Panc1 (cell line): ENCODE measurements at regions not wholly inside any gene's neighbourhood (a gene's known extent, or its start where the extent isn't known, plus 50 kb on each side); places are given as distances from the start of the nearest gene placed in this dataset.

ENCODE experiments used
- ATAC-seq: fragments of 200-7000 bp; cut with Tn5 transposase; 2 replicates; pipeline ENCODE4 v1.9.1; 2020; ENCODE audit warnings: mild to moderate bottlenecking, moderate library complexity
- BruUV-seq: library from RNA; stranded (reverse); fragments of 400-500 nt; replicated peaks from 2 replicates; lab custom pipeline; 2021; lab: Mats Ljungman, UMichigan
- CTCF ChIA-PET: fragments of 300-600 bp; sonication (Branson Sonifier 250); formaldehyde crosslinking; loops from one replicate; lab custom pipeline; 2022; ENCODE audit warnings: antibody characterized with exemption; lab: Charles Lee
- POLR2A ChIA-PET: fragments of 300-600 bp; sonication (Branson Sonifier 250); formaldehyde crosslinking; loops from one replicate; lab custom pipeline; 2022; ENCODE audit warnings: antibody characterized with exemption; lab: Charles Lee
- DNase-seq: peaks from one replicate; pipeline ENCODE4 v3.0.0-alpha.2; 2010; ENCODE audit warnings: low read depth, low spot score
- H3K27ac ChIP-seq: 2 replicates; pipeline ENCODE4 v1.5.1; 2011; ENCODE audit warnings: mild to moderate bottlenecking, low read length, inconsistent platforms
- H3K27me3 ChIP-seq: fragments of 200-500 bp; sonication (Bioruptor generic); 2 replicates; pipeline ENCODE4 v1.6.0; 2014; ENCODE audit warnings: low read length, inconsistent platforms; ENCODE audit not compliant: control insufficient read depth, insufficient read depth
- H3K36me3 ChIP-seq: fragments of 200-500 bp; sonication (Bioruptor generic); 2 replicates; pipeline ENCODE4 v1.5.1; 2014; ENCODE audit warnings: inconsistent platforms, mild to moderate bottlenecking, low read length, moderate library complexity; ENCODE audit not compliant: control insufficient read depth, insufficient read depth
- H3K4me1 ChIP-seq: 2 replicates; pipeline ENCODE4 v1.5.1; 2011; ENCODE audit warnings: inconsistent platforms, mild to moderate bottlenecking, low read length, moderate library complexity; ENCODE audit not compliant: control insufficient read depth, insufficient read depth
- H3K4me3 ChIP-seq, 2 experiments: 2 replicates each; pipeline ENCODE4 v1.5.1; 2011 to 2012; ENCODE audit warnings: low read depth in 2 of 2, low read length in 2 of 2, mild to moderate bottlenecking in 2 of 2, inconsistent platforms in 1 of 2, moderate library complexity in 1 of 2
- H3K9me3 ChIP-seq: fragments of 200-500 bp; sonication (Bioruptor generic); 2 replicates; pipeline ENCODE4 v1.5.1; 2014; ENCODE audit warnings: low read depth, mild to moderate bottlenecking, inconsistent platforms, low read length, moderate library complexity; ENCODE audit not compliant: control insufficient read depth, insufficient read depth
- CTCF ChIP-seq: fragments of 450-650 bp; IDR thresholded peaks from 2 replicates; pipeline ENCODE4 v1.5.1; 2017; ENCODE audit warnings: mild to moderate bottlenecking
- POLR2AphosphoS5 ChIP-seq: IDR thresholded peaks from 2 replicates; pipeline ENCODE4 v1.6.1; 2012; ENCODE audit warnings: mild to moderate bottlenecking, low read depth, low read length, moderate library complexity
- REST ChIP-seq, 2 experiments: IDR thresholded peaks; 2 replicates each; pipeline ENCODE4 v1.6.1; 2011 to 2012; ENCODE audit warnings: low read depth in 2 of 2, control low read depth in 1 of 2, low read length in 1 of 2, mild to moderate bottlenecking in 1 of 2, moderate library complexity in 1 of 2; ENCODE audit not compliant: insufficient read depth in 1 of 2
- SIN3A ChIP-seq: IDR thresholded peaks from 2 replicates; pipeline ENCODE4 v1.6.1; 2012; ENCODE audit warnings: low read depth, mild to moderate bottlenecking, low read length, moderate library complexity, borderline replicate concordance; ENCODE audit not compliant: insufficient read depth
- TCF7L2 ChIP-seq: IDR thresholded peaks from 2 replicates; pipeline ENCODE4 v1.6.1; 2011; ENCODE audit warnings: mild to moderate bottlenecking, low read depth, low read length, inconsistent platforms
- in situ Hi-C: cut with HindIII; loops from 2 replicates; pipeline ENCODE4 v1.10.0; 2016; ENCODE audit warnings: low sequenced_read_pairs, low pct_unique_long_range_greater_than_20kb
- intact Hi-C: fragments of 100-400 bp; cut with micrococcal nuclease; formaldehyde crosslinking; loops from one replicate; pipeline ENCODE4 v1.10.0; 2022; ENCODE audit not compliant: unreplicated experiment

- H3K27me3 ChIP-seq: no peaks in the 10 kb centered on the region
- no TSS peak for BruUV-seq
- CTCF ChIA-PET: no interaction called here
- H3K27ac ChIP-seq: no peak overlapping the region
- in situ Hi-C loops: no loop called here
- intact Hi-C loops: no loop called here
- no peaks in the 10 kb centered on the region for H3K36me3 ChIP-seq
- no peak overlapping the region for H3K4me3 ChIP-seq
- TF ChIP-seq POLR2AphosphoS5 (no peak), REST (IDR thresholded peaks at IDR 0.05; ENCODE audit: insufficient read depth in 1 of 2, low read depth in 2 of 2, low read length in 1 of 2) (no peak), SIN3A (no peak), CTCF (no peak), TCF7L2 (no peak)
- no peaks in the 10 kb centered on the region for H3K4me1 ChIP-seq
- ATAC-seq (no peak; the same call in 1 of the 2 replicates), DNase-seq (no peak)
- no peaks in the 10 kb centered on the region for H3K9me3 ChIP-seq
- POLR2A ChIA-PET: no interaction called here
These were observed 110.0 kb upstream of the PMEPA1 start for GRCh38 chr20:57819691-57820380.

DNA sequence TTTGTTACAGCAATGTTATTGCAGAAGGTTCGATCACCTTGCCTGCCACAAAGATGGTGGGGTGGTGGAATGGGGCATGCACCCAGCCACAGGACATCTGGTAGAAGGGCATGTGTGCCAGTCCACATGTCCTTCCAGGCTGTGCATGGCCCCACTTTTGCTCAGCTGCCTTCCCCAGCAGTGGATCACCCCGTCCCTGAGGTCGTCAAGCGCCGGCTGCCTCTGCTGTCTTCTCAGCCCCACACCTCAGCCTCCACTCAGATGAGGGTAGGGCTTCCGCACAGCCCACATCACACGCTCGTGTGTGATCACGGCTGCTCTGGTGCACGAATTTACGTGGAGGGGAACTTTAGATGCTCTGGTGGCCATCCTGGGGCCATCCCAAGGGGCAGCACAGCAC is 109.5 kb upstream of the PMEPA1 start:
- intact Hi-C loops (no loop called here), in situ Hi-C loops (no loop called here)
- ChIA-PET CTCF (no interaction called here), POLR2A (no interaction called here)
- H3K4me1 ChIP-seq: no peaks in the 10 kb centered on the region
- no peaks in the 10 kb centered on the region for H3K9me3 ChIP-seq
- no TSS peak for BruUV-seq
- H3K27ac ChIP-seq: no peak overlapping the region
- no peaks in the 10 kb centered on the region for H3K36me3 ChIP-seq
- no peak for ATAC-seq
- H3K4me3 ChIP-seq: no peak overlapping the region
- DNase-seq: no peak
- no peaks in the 10 kb centered on the region for H3K27me3 ChIP-seq
- no peak for TF ChIP-seq REST (IDR thresholded peaks at IDR 0.05; ENCODE audit: insufficient read depth in 1 of 2, low read depth in 2 of 2, low read length in 1 of 2)
- TF ChIP-seq CTCF: no peak
- no peak for TF ChIP-seq TCF7L2
- no peak for TF ChIP-seq SIN3A
- TF ChIP-seq POLR2AphosphoS5: no peak
